NT2/D1 (cell line): ENCODE measurements at regions not wholly inside any gene's neighbourhood (a gene's known extent, or its start where the extent isn't known, plus 50 kb on each side); places are given as distances from the start of the nearest gene placed in this dataset.

Source experiments
- DNase-seq: peaks from one replicate; pipeline ENCODE4 v3.0.0-alpha.2; 2011; ENCODE audit warnings: low read depth, low spot score
- H3K27me3 ChIP-seq: 2 replicates; pipeline ENCODE4 v1.6.0; 2011; ENCODE audit warnings: mild to moderate bottlenecking; ENCODE audit not compliant: insufficient read length, insufficient read depth
- H3K36me3 ChIP-seq: 2 replicates; pipeline ENCODE4 v1.6.1; 2011; ENCODE audit warnings: mild to moderate bottlenecking, low read length, mixed read lengths; ENCODE audit not compliant: insufficient read depth, insufficient read length
- H3K4me1 ChIP-seq: 2 replicates; pipeline ENCODE4 v1.5.1; 2011; ENCODE audit not compliant: insufficient read depth, insufficient read length
- H3K4me3 ChIP-seq: 2 replicates; pipeline ENCODE4 v1.5.1; 2011; ENCODE audit warnings: low read depth; ENCODE audit not compliant: insufficient read length
- H3K9ac ChIP-seq: 2 replicates; pipeline ENCODE4 v1.6.0; 2011; ENCODE audit warnings: low read depth; ENCODE audit not compliant: insufficient read length
- H3K9me3 ChIP-seq: 2 replicates; pipeline ENCODE4 v1.5.1; 2011; ENCODE audit warnings: mild to moderate bottlenecking, low read length; ENCODE audit not compliant: insufficient read depth
- SUZ12 ChIP-seq: IDR thresholded peaks from 2 replicates; pipeline ENCODE4 v1.6.1; 2011; ENCODE audit not compliant: insufficient read length, insufficient read depth; ENCODE audit errors: extremely low read depth
- YY1 ChIP-seq: IDR thresholded peaks from 2 replicates; pipeline ENCODE4 v1.6.1; 2011; ENCODE audit not compliant: insufficient read length, insufficient read depth
- ZNF274 ChIP-seq: IDR thresholded peaks from 2 replicates; pipeline ENCODE4 v1.6.1; 2011; ENCODE audit warnings: mild to moderate bottlenecking, low read depth, low read length

GRCh38 chr7:15033039-15033438, 130.5 kb upstream of the DGKB start:
- no peak overlapping the region for H3K9ac ChIP-seq
- H3K27me3 ChIP-seq = no peaks in the 10 kb centered on the region
- no peaks in the 10 kb centered on the region for H3K4me1 ChIP-seq
- H3K4me3 ChIP-seq = no peak overlapping the region
- no peaks in the 10 kb centered on the region for H3K36me3 ChIP-seq
- TF ChIP-seq ZNF274 = no peak
- no peak for TF ChIP-seq YY1
- no peak for TF ChIP-seq SUZ12
- DNase-seq = no peak
- no peaks in the 10 kb centered on the region for H3K9me3 ChIP-seq

- no peak overlapping the region for H3K4me3 ChIP-seq
- DNase-seq = no peak
- TF ChIP-seq SUZ12 = no peak
- TF ChIP-seq YY1 = no peak
- TF ChIP-seq ZNF274 = no peak
- no peaks in the 10 kb centered on the region for H3K4me1 ChIP-seq
- H3K36me3 ChIP-seq = no peaks in the 10 kb centered on the region
- H3K9ac ChIP-seq = no peak overlapping the region
- no peaks in the 10 kb centered on the region for H3K9me3 ChIP-seq
- no peaks in the 10 kb centered on the region for H3K27me3 ChIP-seq
Observed at GRCh38 chr7:15018981-15019380, 116.4 kb upstream of the DGKB start.

DNA sequence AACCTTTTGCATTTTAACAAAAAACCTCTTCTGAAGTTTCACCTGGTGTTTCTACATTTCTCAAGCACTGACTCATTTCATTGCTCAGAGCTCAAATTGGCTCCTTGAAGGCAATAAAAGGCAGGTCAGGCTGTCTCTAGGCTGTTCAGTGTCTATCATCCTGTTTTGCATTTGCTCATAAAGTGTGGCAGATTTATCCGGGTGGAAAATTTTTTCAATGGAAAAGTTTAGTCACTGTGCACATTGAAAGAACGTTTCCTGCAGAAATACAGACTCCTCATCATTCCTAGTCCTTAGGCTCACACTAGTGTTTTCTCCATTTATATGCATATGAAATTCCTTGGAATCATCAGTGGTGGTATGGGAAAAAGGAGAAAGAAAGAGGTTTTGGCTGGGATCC, 114.2 kb upstream of the DGKB start:
- no peak overlapping the region for H3K9ac ChIP-seq
- no peaks in the 10 kb centered on the region for H3K36me3 ChIP-seq
- no peaks in the 10 kb centered on the region for H3K4me1 ChIP-seq
- DNase-seq = no peak
- H3K4me3 ChIP-seq = no peak overlapping the region
- no peaks in the 10 kb centered on the region for H3K9me3 ChIP-seq
- TF ChIP-seq ZNF274 = no peak
- no peak for TF ChIP-seq YY1
- TF ChIP-seq SUZ12 = no peak
- no peaks in the 10 kb centered on the region for H3K27me3 ChIP-seq

DNA sequence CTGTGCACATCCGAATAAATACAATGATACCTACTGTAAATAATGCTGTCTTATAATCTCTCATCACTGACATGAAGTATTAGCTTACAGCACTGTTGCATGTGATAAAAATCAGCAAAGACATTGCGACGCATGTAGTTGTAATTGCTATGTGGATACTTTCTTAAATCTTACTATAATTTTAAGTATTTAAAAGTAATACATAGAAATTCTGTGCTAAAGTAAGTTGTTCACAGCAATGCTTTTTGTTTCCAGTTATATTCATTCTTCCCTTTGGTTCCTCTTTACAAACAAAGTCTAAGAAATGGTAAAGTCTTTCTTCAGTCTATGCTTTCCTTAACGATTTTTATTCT, 113.7 kb upstream of the DGKB start:
- no peak overlapping the region for H3K9ac ChIP-seq
- H3K36me3 ChIP-seq = no peaks in the 10 kb centered on the region
- H3K9me3 ChIP-seq = no peaks in the 10 kb centered on the region
- no peaks in the 10 kb centered on the region for H3K27me3 ChIP-seq
- TF ChIP-seq SUZ12 (no peak), YY1 (no peak), ZNF274 (no peak)
- no peaks in the 10 kb centered on the region for H3K4me1 ChIP-seq
- DNase-seq = no peak
- H3K4me3 ChIP-seq = no peak overlapping the region

- H3K9ac ChIP-seq = no peak overlapping the region
Observed at GRCh38 chr7:15015545-15016314, 113.2 kb upstream of the DGKB start.

GRCh38 chr7:15012135-15012534, 109.6 kb upstream of the DGKB start:
- Histone ChIP-seq H3K27me3 (no peaks in the 10 kb centered on the region), H3K9ac (no peak overlapping the region), H3K4me3 (no peak overlapping the region), H3K36me3 (no peaks in the 10 kb centered on the region), H3K9me3 (no peaks in the 10 kb centered on the region), H3K4me1 (no peaks in the 10 kb centered on the region)
- TF ChIP-seq SUZ12 = no peak
- no peak for TF ChIP-seq ZNF274
- TF ChIP-seq YY1 = no peak
- no peak for DNase-seq

More at GRCh38 chr7:15015545-15016314, 113.2 kb upstream of the DGKB start:
- Histone ChIP-seq H3K36me3 (no peaks in the 10 kb centered on the region), H3K4me3 (peak overlapping the region; percentile 13), H3K9me3 (no peaks in the 10 kb centered on the region), H3K27me3 (no peaks in the 10 kb centered on the region), H3K4me1 (no peaks in the 10 kb centered on the region)
- peak; percentile 82 for DNase-seq
- TF ChIP-seq ZNF274 = no peak
- TF ChIP-seq SUZ12 = no peak
- no peak for TF ChIP-seq YY1

DNA sequence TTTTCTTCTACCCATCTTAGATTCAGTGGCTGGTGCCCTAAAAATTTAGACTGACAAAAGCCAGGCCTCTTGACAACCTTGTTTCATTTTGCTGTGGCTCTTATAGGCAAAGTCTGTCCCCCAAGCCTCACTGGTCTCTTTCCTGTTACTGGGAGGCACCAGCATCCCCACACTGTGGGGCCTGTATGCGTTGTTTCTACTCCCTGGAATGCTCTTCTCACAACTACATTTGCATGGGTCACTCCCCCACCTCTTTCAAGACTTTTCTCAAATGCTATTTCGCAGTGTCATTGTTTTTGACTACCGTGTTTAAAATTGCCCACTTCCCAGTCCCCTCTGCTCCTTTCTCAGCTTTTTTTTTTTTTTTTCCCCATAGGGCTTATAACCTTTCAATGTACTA, 108.7 kb upstream of the DGKB start:
- Histone ChIP-seq H3K9me3 (0 out of 2 replicates have a peak, but pooled peaks cover 4% of the 10 kb centered on the region), H3K4me3 (no peak overlapping the region), H3K9ac (no peak overlapping the region), H3K36me3 (no peaks in the 10 kb centered on the region), H3K27me3 (no peaks in the 10 kb centered on the region), H3K4me1 (no peaks in the 10 kb centered on the region)
- TF ChIP-seq SUZ12 = no peak
- DNase-seq = peak; percentile 72
